ENCODE measurements at regions not wholly inside any gene's neighbourhood (a gene's known extent, or its start where the extent isn't known, plus 50 kb on each side); places are given as distances from the start of the nearest gene placed in this dataset.
A peak's percentile ranks its signal among the peaks of the same experiment; 100 is the strongest.

- Histone ChIP-seq H3K14ac (ENCODE audit: low read length) (no peak overlapping the region), H2BK12ac (ENCODE audit: low read length) (no peak overlapping the region), H2AK5ac (ENCODE audit: low read depth, low read length) (no peak overlapping the region), H3K9ac (ENCODE audit: low read depth, low read length, poor library complexity) (no peak overlapping the region), H2BK15ac (ENCODE audit: low read length) (no peak overlapping the region), H2BK5ac (ENCODE audit: low read length) (no peak overlapping the region), H3K27me3 (ENCODE audit: control insufficient read depth in 3 of 3, insufficient read depth in 3 of 3, low read depth in 1 of 3, low read length in 3 of 3) (no peaks in the 10 kb centered on the region), H3K4me1 (ENCODE audit: control insufficient read depth in 2 of 2, insufficient read depth in 1 of 2, low read depth in 1 of 2, low read length in 2 of 2) (peaks cover 0 to 3% of the 10 kb centered on the region in 2 donors), H4K8ac (ENCODE audit: low read depth, low read length) (no peak overlapping the region), H3K79me1 (ENCODE audit: low read depth, low read length) (no peaks in the 10 kb centered on the region), H3K36me3 (replicated peaks in 1 of 2; ENCODE audit: control insufficient read depth in 2 of 2, insufficient read depth in 2 of 2, low read length in 2 of 2) (no peaks in the 10 kb centered on the region), H3K9me3 (replicated peaks in 1 of 2; ENCODE audit: control insufficient read depth in 2 of 2, insufficient read depth in 1 of 2, low read depth in 1 of 2, low read length in 2 of 2) (no peaks in the 10 kb centered on the region), H3K18ac (ENCODE audit: low read length) (no peak overlapping the region), H3K4me3 (ENCODE audit: low read length in 2 of 2) (no peak overlapping the region), H2AFZ (ENCODE audit: low read length) (no peak overlapping the region), H3K23ac (ENCODE audit: low read depth, low read length, poor library complexity) (no peak overlapping the region), H2BK120ac (ENCODE audit: low read depth, low read length) (no peak overlapping the region), H3K27ac (replicated peaks; ENCODE audit: low read length) (no peak overlapping the region), H3K4me2 (ENCODE audit: insufficient read depth, low read length, poor library complexity, severe bottlenecking) (no peak overlapping the region), H4K91ac (ENCODE audit: low read depth, low read length, poor library complexity) (no peak overlapping the region), H3K4ac (ENCODE audit: low read length) (no peak overlapping the region)
- no peak for DNase-seq (ENCODE audit: low spot score)
- WGBS, 2 donors (ENCODE audit: extremely low coverage in 2 of 2, insufficient read length in 2 of 2, insufficient replicate concordance in 1 of 2): no CpG with 5 or more reads among the region's 2 CpGs
These were observed 89.7 kb upstream of the RNF152 start for GRCh38 chr18:61982475-61982874.

- no peak overlapping the region for H2BK5ac ChIP-seq (ENCODE audit: low read length)
- H2AK5ac ChIP-seq (ENCODE audit: low read depth, low read length): no peak overlapping the region
- no peaks in the 10 kb centered on the region for H3K9me3 ChIP-seq (replicated peaks in 1 of 2; ENCODE audit: control insufficient read depth in 2 of 2, insufficient read depth in 1 of 2, low read depth in 1 of 2, low read length in 2 of 2)
- H2AFZ ChIP-seq (ENCODE audit: low read length): peak overlapping the region; percentile 19
- H3K4me1 ChIP-seq (ENCODE audit: control insufficient read depth in 2 of 2, insufficient read depth in 1 of 2, low read depth in 1 of 2, low read length in 2 of 2): peaks cover 0 to 3% of the 10 kb centered on the region in 2 donors
- H3K36me3 ChIP-seq (replicated peaks in 1 of 2; ENCODE audit: control insufficient read depth in 2 of 2, insufficient read depth in 2 of 2, low read length in 2 of 2): no peaks in the 10 kb centered on the region
- WGBS, 2 donors (ENCODE audit: extremely low coverage in 2 of 2, insufficient read length in 2 of 2, insufficient replicate concordance in 1 of 2): no CpG with 5 or more reads among the region's 2 CpGs
- no peak overlapping the region for H3K14ac ChIP-seq (ENCODE audit: low read length)
- no peak overlapping the region for H2BK12ac ChIP-seq (ENCODE audit: low read length)
- H3K27me3 ChIP-seq (ENCODE audit: control insufficient read depth in 3 of 3, insufficient read depth in 3 of 3, low read depth in 1 of 3, low read length in 3 of 3): no peaks in the 10 kb centered on the region
- H3K4ac ChIP-seq (ENCODE audit: low read length): no peak overlapping the region
- H3K4me2 ChIP-seq (ENCODE audit: insufficient read depth, low read length, poor library complexity, severe bottlenecking): no peak overlapping the region
- H3K23ac ChIP-seq (ENCODE audit: low read depth, low read length, poor library complexity): no peak overlapping the region
- no peak overlapping the region for H3K27ac ChIP-seq (replicated peaks; ENCODE audit: low read length)
- H2BK15ac ChIP-seq (ENCODE audit: low read length): no peak overlapping the region
- no peak overlapping the region for H4K91ac ChIP-seq (ENCODE audit: low read depth, low read length, poor library complexity)
- no peak overlapping the region for H3K4me3 ChIP-seq (ENCODE audit: low read length in 2 of 2)
- no peak for DNase-seq (ENCODE audit: low spot score)
- H2BK120ac ChIP-seq (ENCODE audit: low read depth, low read length): no peak overlapping the region
- no peak overlapping the region for H3K18ac ChIP-seq (ENCODE audit: low read length)
- no peak overlapping the region for H3K9ac ChIP-seq (ENCODE audit: low read depth, low read length, poor library complexity)
- no peak overlapping the region for H4K8ac ChIP-seq (ENCODE audit: low read depth, low read length)
- no peaks in the 10 kb centered on the region for H3K79me1 ChIP-seq (ENCODE audit: low read depth, low read length)
These were observed 87.5 kb upstream of the RNF152 start for GRCh38 chr18:61980355-61980754.

DNA sequence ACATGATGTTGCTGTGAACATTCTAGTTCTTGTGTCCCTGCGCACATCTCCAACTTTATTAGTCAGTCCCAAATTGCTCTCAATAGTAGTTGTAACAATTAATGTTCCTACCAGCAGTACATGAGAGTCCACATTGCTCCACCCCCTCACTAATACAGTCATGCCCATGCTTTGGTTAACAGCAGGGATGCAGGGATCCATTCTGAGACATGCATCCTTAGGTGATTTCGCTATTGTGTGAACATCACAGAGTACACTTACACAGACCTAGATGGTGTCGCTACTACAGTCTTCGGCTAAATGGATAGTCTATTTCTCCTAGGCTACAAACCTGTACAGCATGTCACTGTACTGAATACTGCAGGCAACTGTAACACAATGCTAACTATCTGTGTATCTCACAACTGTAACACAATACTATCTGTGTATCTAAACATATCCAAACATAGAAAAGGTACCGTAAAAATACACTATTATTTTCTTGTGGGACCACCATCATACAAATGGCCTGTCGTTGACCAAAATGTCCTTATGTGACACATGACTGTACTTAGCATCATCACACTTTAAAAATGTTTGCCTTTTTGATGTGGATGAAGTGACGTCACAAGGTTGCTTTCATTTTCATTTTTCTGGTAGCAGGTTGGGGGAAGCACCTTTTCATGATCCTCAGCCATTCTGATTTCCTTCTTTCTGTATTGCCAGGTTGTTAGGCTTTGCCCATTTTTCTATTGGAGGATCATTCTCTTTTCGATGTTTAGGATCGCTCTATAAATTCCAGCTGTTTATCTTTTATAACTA lies 82.9 kb upstream of the RNF152 start:
- Histone ChIP-seq H4K91ac (ENCODE audit: low read depth, low read length, poor library complexity) (no peak overlapping the region), H2BK120ac (ENCODE audit: low read depth, low read length) (no peak overlapping the region), H3K4ac (ENCODE audit: low read length) (no peak overlapping the region), H3K36me3 (replicated peaks in 1 of 2; ENCODE audit: control insufficient read depth in 2 of 2, insufficient read depth in 2 of 2, low read length in 2 of 2) (no peaks in the 10 kb centered on the region), H3K18ac (ENCODE audit: low read length) (no peak overlapping the region), H3K79me1 (ENCODE audit: low read depth, low read length) (no peaks in the 10 kb centered on the region), H2BK5ac (ENCODE audit: low read length) (no peak overlapping the region), H3K4me2 (ENCODE audit: insufficient read depth, low read length, poor library complexity, severe bottlenecking) (no peak overlapping the region), H2BK15ac (ENCODE audit: low read length) (no peak overlapping the region), H3K27me3 (ENCODE audit: control insufficient read depth in 3 of 3, insufficient read depth in 3 of 3, low read depth in 1 of 3, low read length in 3 of 3) (no peaks in the 10 kb centered on the region), H3K9me3 (replicated peaks in 1 of 2; ENCODE audit: control insufficient read depth in 2 of 2, insufficient read depth in 1 of 2, low read depth in 1 of 2, low read length in 2 of 2) (no peaks in the 10 kb centered on the region), H3K4me3 (ENCODE audit: low read length in 2 of 2) (no peak overlapping the region), H3K4me1 (ENCODE audit: control insufficient read depth in 2 of 2, insufficient read depth in 1 of 2, low read depth in 1 of 2, low read length in 2 of 2) (no peaks in the 10 kb centered on the region), H2AK5ac (ENCODE audit: low read depth, low read length) (no peak overlapping the region), H2AFZ (ENCODE audit: low read length) (no peak overlapping the region), H3K9ac (ENCODE audit: low read depth, low read length, poor library complexity) (no peak overlapping the region), H2BK12ac (ENCODE audit: low read length) (no peak overlapping the region), H3K23ac (ENCODE audit: low read depth, low read length, poor library complexity) (no peak overlapping the region), H4K8ac (ENCODE audit: low read depth, low read length) (no peak overlapping the region), H3K27ac (replicated peaks; ENCODE audit: low read length) (no peak overlapping the region), H3K14ac (ENCODE audit: low read length) (no peak overlapping the region)
- no CpG with 5 or more reads among the region's 9 CpGs for WGBS, 2 donors (ENCODE audit: extremely low coverage in 2 of 2, insufficient read length in 2 of 2, insufficient replicate concordance in 1 of 2)
- no peak for DNase-seq (ENCODE audit: low spot score)

GRCh38 chr18:61973273-61974115 lies 80.7 kb upstream of the RNF152 start:
- Histone ChIP-seq H3K23ac (ENCODE audit: low read depth, low read length, poor library complexity) (no peak overlapping the region), H3K27ac (replicated peaks; ENCODE audit: low read length) (no peak overlapping the region), H2AK5ac (ENCODE audit: low read depth, low read length) (no peak overlapping the region), H2BK120ac (ENCODE audit: low read depth, low read length) (no peak overlapping the region), H4K91ac (ENCODE audit: low read depth, low read length, poor library complexity) (no peak overlapping the region), H3K4me1 (ENCODE audit: control insufficient read depth in 2 of 2, insufficient read depth in 1 of 2, low read depth in 1 of 2, low read length in 2 of 2) (no peaks in the 10 kb centered on the region), H4K8ac (ENCODE audit: low read depth, low read length) (no peak overlapping the region), H3K36me3 (replicated peaks in 1 of 2; ENCODE audit: control insufficient read depth in 2 of 2, insufficient read depth in 2 of 2, low read length in 2 of 2) (no peaks in the 10 kb centered on the region), H3K14ac (ENCODE audit: low read length) (no peak overlapping the region), H3K9ac (ENCODE audit: low read depth, low read length, poor library complexity) (no peak overlapping the region), H2BK5ac (ENCODE audit: low read length) (no peak overlapping the region), H3K4me3 (ENCODE audit: low read length in 2 of 2) (no peak overlapping the region), H3K4me2 (ENCODE audit: insufficient read depth, low read length, poor library complexity, severe bottlenecking) (no peak overlapping the region), H3K4ac (ENCODE audit: low read length) (no peak overlapping the region), H2BK12ac (ENCODE audit: low read length) (no peak overlapping the region), H3K9me3 (replicated peaks in 1 of 2; ENCODE audit: control insufficient read depth in 2 of 2, insufficient read depth in 1 of 2, low read depth in 1 of 2, low read length in 2 of 2) (no peaks in the 10 kb centered on the region), H3K79me1 (ENCODE audit: low read depth, low read length) (no peaks in the 10 kb centered on the region), H3K18ac (ENCODE audit: low read length) (no peak overlapping the region), H2AFZ (ENCODE audit: low read length) (peak overlapping the region; percentile 39), H3K27me3 (ENCODE audit: control insufficient read depth in 3 of 3, insufficient read depth in 3 of 3, low read depth in 1 of 3, low read length in 3 of 3) (no peaks in the 10 kb centered on the region), H2BK15ac (ENCODE audit: low read length) (no peak overlapping the region)
- no CpG with 5 or more reads among the region's 6 CpGs for WGBS, 2 donors (ENCODE audit: extremely low coverage in 2 of 2, insufficient read length in 2 of 2, insufficient replicate concordance in 1 of 2)
- DNase-seq (ENCODE audit: low spot score): no peak

All from neuronal stem cell (in vitro differentiated cells).